ENCODE measurements at regions not wholly inside any gene's neighbourhood (a gene's known extent, or its start where the extent isn't known, plus 50 kb on each side); places are given as distances from the start of the nearest gene placed in this dataset.
"Not testable (repeated sequence)": the region's sequence is repeated elsewhere in the genome, so short reads cannot be mapped to it uniquely, and the experiment has no call there.

GRCh38 chr10:65786279-65786678 lies 1139.6 kb upstream of the LRRTM3 start:
- in situ Hi-C loops (cut with MboI; ENCODE audit: low sequenced_read_pairs): no loop called here

GRCh38 chr10:65787571-65787970 lies 1138.3 kb upstream of the LRRTM3 start:
- in situ Hi-C loops (cut with MboI; ENCODE audit: low sequenced_read_pairs): no loop called here

- in situ Hi-C loops (cut with MboI; ENCODE audit: low sequenced_read_pairs): no loop called here
These were observed 1137.6 kb upstream of the LRRTM3 start for GRCh38 chr10:65788271-65788670.

- in situ Hi-C loops (cut with MboI; ENCODE audit: low sequenced_read_pairs): no loop called here
These were observed 1133.9 kb upstream of the LRRTM3 start for GRCh38 chr10:65791979-65792378.

- in situ Hi-C loops (cut with MboI; ENCODE audit: low sequenced_read_pairs): no loop called here
These were observed 1132.0 kb upstream of the LRRTM3 start for GRCh38 chr10:65793738-65794425.

- in situ Hi-C loops (cut with MboI; ENCODE audit: low sequenced_read_pairs): not testable (repeated sequence)
These were observed 1131.0 kb upstream of the LRRTM3 start for GRCh38 chr10:65794861-65795260.

GRCh38 chr10:65796472-65796871 lies 1129.4 kb upstream of the LRRTM3 start:
- in situ Hi-C loops (cut with MboI; ENCODE audit: low sequenced_read_pairs): no loop called here

GRCh38 chr10:65798133-65798532 lies 1127.7 kb upstream of the LRRTM3 start:
- in situ Hi-C loops (cut with MboI; ENCODE audit: low sequenced_read_pairs): no loop called here

GRCh38 chr10:65802391-65802790 lies 1123.4 kb upstream of the LRRTM3 start:
- in situ Hi-C loops (cut with MboI; ENCODE audit: low sequenced_read_pairs): no loop called here

GRCh38 chr10:65805511-65805910 lies 1120.3 kb upstream of the LRRTM3 start:
- in situ Hi-C loops (cut with MboI; ENCODE audit: low sequenced_read_pairs): no loop called here

- in situ Hi-C loops (cut with MboI; ENCODE audit: low sequenced_read_pairs): no loop called here
These were observed 1119.8 kb upstream of the LRRTM3 start for GRCh38 chr10:65805993-65806392.

- in situ Hi-C loops (cut with MboI; ENCODE audit: low sequenced_read_pairs): no loop called here
These were observed 1117.0 kb upstream of the LRRTM3 start for GRCh38 chr10:65808687-65809333.

- in situ Hi-C loops (cut with MboI; ENCODE audit: low sequenced_read_pairs): no loop called here
These were observed 1113.8 kb upstream of the LRRTM3 start for GRCh38 chr10:65811931-65812525.

GRCh38 chr10:65816536-65816935 lies 1109.3 kb upstream of the LRRTM3 start:
- in situ Hi-C loops (cut with MboI; ENCODE audit: low sequenced_read_pairs): no loop called here

GRCh38 chr10:65818990-65819389 lies 1106.8 kb upstream of the LRRTM3 start:
- in situ Hi-C loops (cut with MboI; ENCODE audit: low sequenced_read_pairs): no loop called here

- in situ Hi-C loops (cut with MboI; ENCODE audit: low sequenced_read_pairs): no loop called here
These were observed 1098.5 kb upstream of the LRRTM3 start for GRCh38 chr10:65827359-65827758.

- in situ Hi-C loops (cut with MboI; ENCODE audit: low sequenced_read_pairs): no loop called here
These were observed 1087.0 kb upstream of the LRRTM3 start for GRCh38 chr10:65838811-65839210.

- in situ Hi-C loops (cut with MboI; ENCODE audit: low sequenced_read_pairs): no loop called here
These were observed 1082.6 kb upstream of the LRRTM3 start for GRCh38 chr10:65843203-65843602.

GRCh38 chr10:65845916-65846315 lies 1079.9 kb upstream of the LRRTM3 start:
- in situ Hi-C loops (cut with MboI; ENCODE audit: low sequenced_read_pairs): no loop called here

GRCh38 chr10:65846541-65846940 lies 1079.3 kb upstream of the LRRTM3 start:
- in situ Hi-C loops (cut with MboI; ENCODE audit: low sequenced_read_pairs): no loop called here

- in situ Hi-C loops (cut with MboI; ENCODE audit: low sequenced_read_pairs): no loop called here
These were observed 1078.9 kb upstream of the LRRTM3 start for GRCh38 chr10:65846949-65847348.

Data from HL-60/S4 treated with phorbol 12-myristate 13-acetate at 8.2 ng/mL for 4 days and 3 days (cell line).